ENCODE measurements at regions not wholly inside any gene's neighbourhood (a gene's known extent, or its start where the extent isn't known, plus 50 kb on each side); places are given as distances from the start of the nearest gene placed in this dataset.

- CTCF ChIA-PET, result no interaction called here
- H3K4me3 Mint-ChIP-seq, result no peak overlapping the region
- no peaks in the 10 kb centered on the region for H3K36me3 Mint-ChIP-seq
- no peak overlapping the region for H3K27ac Mint-ChIP-seq
- DNase-seq, result no peak
- H3K4me1 Mint-ChIP-seq, result no peaks in the 10 kb centered on the region
- POLR2A ChIA-PET, result no interaction called here
- H3K36me3 ChIP-seq (ENCODE audit: insufficient read depth, low read length), result no peaks in the 10 kb centered on the region
- no peaks in the 10 kb centered on the region for H3K27me3 ChIP-seq (ENCODE audit: insufficient read depth, low read length, poor library complexity, severe bottlenecking)
- H3K4me1 ChIP-seq (ENCODE audit: insufficient read depth, low read length), result no peaks in the 10 kb centered on the region
- H3K9me3 Mint-ChIP-seq, result peaks cover 2 to 8% (median 4%) of the 10 kb centered on the region in 5 donors
- no peak overlapping the region for H3K27ac ChIP-seq (ENCODE audit: low read depth, low read length)
- H3K4me3 ChIP-seq (ENCODE audit: low read length), result no peak overlapping the region
- H3K9me3 ChIP-seq (ENCODE audit: low read length), result no peaks in the 10 kb centered on the region
- peaks cover 0 to 2% of the 10 kb centered on the region in 2 donors for H3K27me3 Mint-ChIP-seq
Measured at GRCh38 chr17:12341328-12341727, 320.7 kb downstream of the MAP2K4 start.

- Mint-ChIP-seq H3K27ac (no peak overlapping the region), H3K36me3 (no peaks in the 10 kb centered on the region), H3K4me3 (no peak overlapping the region), H3K27me3 (peaks cover 0 to 2% of the 10 kb centered on the region in 2 donors), H3K9me3 (peaks cover 0 to 8% (median 4%) of the 10 kb centered on the region in 5 donors), H3K4me1 (no peaks in the 10 kb centered on the region)
- Histone ChIP-seq H3K4me3 (ENCODE audit: low read length) (no peak overlapping the region), H3K27me3 (ENCODE audit: insufficient read depth, low read length, poor library complexity, severe bottlenecking) (no peaks in the 10 kb centered on the region), H3K36me3 (ENCODE audit: insufficient read depth, low read length) (no peaks in the 10 kb centered on the region), H3K27ac (ENCODE audit: low read depth, low read length) (no peak overlapping the region), H3K4me1 (ENCODE audit: insufficient read depth, low read length) (no peaks in the 10 kb centered on the region), H3K9me3 (ENCODE audit: low read length) (no peaks in the 10 kb centered on the region)
- DNase-seq, result no peak
- ChIA-PET CTCF (no interaction called here), POLR2A (no interaction called here)
Measured at GRCh38 chr17:12342161-12342560, 321.5 kb downstream of the MAP2K4 start.

DNA sequence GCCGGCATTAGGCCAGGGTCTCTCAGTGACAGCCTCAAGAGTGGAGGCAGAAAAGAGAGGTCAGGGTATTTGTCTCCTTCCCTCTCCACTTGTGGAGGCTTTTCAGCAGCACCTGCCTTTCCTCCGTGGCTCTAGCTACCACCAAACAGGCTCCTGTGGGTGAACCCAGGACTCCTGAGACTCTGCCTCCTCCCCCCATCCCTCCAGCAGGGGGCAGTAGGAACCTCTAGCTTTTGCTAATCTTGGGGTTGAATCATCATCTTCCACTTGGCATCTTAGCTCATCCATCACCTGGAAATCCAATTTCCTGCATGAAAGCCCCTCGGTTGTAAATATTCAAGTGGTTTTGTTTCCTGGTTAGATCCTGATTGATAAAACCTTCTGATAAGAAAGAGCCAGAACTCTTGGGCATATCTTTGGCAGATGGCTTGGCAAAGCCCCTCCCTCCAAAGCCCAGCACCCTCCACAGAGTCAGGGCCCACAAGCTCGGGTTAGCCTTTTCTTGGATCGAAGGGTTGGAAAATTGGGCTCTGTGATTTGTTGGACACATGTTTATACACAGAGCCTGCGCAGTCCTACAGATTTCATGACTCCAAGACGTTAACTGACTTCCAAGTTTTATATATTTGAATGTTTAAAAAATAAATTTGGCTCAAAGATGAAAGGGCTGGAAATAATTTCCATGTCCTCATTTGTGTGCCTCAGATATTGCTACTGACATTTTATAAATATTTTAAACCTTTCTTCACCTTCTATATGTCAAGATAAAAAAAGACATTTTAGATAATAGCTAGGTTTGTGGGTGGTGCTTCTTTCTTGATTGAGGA, 322.1 kb downstream of the MAP2K4 start:
- H3K36me3 ChIP-seq (ENCODE audit: insufficient read depth, low read length), result no peaks in the 10 kb centered on the region
- no peak overlapping the region for H3K4me3 Mint-ChIP-seq
- H3K9me3 Mint-ChIP-seq, result peaks cover 0 to 8% (median 2%) of the 10 kb centered on the region in 5 donors
- no peak overlapping the region for H3K27ac Mint-ChIP-seq
- H3K27me3 Mint-ChIP-seq, result peaks cover 0 to 2% of the 10 kb centered on the region in 2 donors
- H3K4me1 ChIP-seq (ENCODE audit: insufficient read depth, low read length), result no peaks in the 10 kb centered on the region
- POLR2A ChIA-PET, result no interaction called here
- no peaks in the 10 kb centered on the region for H3K27me3 ChIP-seq (ENCODE audit: insufficient read depth, low read length, poor library complexity, severe bottlenecking)
- H3K9me3 ChIP-seq (ENCODE audit: low read length), result no peaks in the 10 kb centered on the region
- CTCF ChIA-PET, result no interaction called here
- H3K27ac ChIP-seq (ENCODE audit: low read depth, low read length), result no peak overlapping the region
- H3K4me1 Mint-ChIP-seq, result no peaks in the 10 kb centered on the region
- DNase-seq, result no peak
- H3K4me3 ChIP-seq (ENCODE audit: low read length), result no peak overlapping the region
- H3K36me3 Mint-ChIP-seq, result no peaks in the 10 kb centered on the region

DNA sequence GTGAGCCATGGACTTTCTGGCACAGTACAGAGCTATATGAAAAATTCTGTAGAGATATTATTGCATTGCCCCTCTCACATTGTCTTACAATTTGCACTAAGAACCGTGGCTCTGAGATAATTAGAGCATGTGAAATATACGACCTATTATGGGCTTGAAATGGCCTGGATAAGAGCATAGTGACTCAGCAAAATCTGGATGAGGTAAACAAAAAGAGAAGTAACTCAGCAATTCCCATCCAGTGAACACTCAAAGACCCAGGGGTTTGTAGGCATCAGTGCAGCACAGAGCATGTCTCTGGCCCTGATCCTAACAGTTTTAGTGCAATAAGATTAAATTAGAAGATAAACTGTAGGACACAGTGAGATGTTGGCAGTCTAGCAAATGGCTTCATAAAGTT, 317.2 kb upstream of the MYOCD start:
- no peaks in the 10 kb centered on the region for H3K36me3 ChIP-seq (ENCODE audit: insufficient read depth, low read length)
- Mint-ChIP-seq H3K36me3 (no peaks in the 10 kb centered on the region), H3K4me1 (no peaks in the 10 kb centered on the region), H3K27me3 (peaks cover 0 to 5% of the 10 kb centered on the region in 2 donors), H3K27ac (no peak overlapping the region), H3K4me3 (no peak overlapping the region), H3K9me3 (peaks cover 0 to 8% (median 3%) of the 10 kb centered on the region in 5 donors)
- ChIA-PET POLR2A (no interaction called here), CTCF (no interaction called here)
- no peak overlapping the region for H3K4me3 ChIP-seq (ENCODE audit: low read length)
- DNase-seq, result no peak
- H3K4me1 ChIP-seq (ENCODE audit: insufficient read depth, low read length), result no peaks in the 10 kb centered on the region
- no peak overlapping the region for H3K27ac ChIP-seq (ENCODE audit: low read depth, low read length)
- H3K27me3 ChIP-seq (ENCODE audit: insufficient read depth, low read length, poor library complexity, severe bottlenecking), result no peaks in the 10 kb centered on the region
- H3K9me3 ChIP-seq (ENCODE audit: low read length), result no peaks in the 10 kb centered on the region

- Histone ChIP-seq H3K4me3 (ENCODE audit: low read length) (no peak overlapping the region), H3K27ac (ENCODE audit: low read depth, low read length) (no peak overlapping the region), H3K4me1 (ENCODE audit: insufficient read depth, low read length) (no peaks in the 10 kb centered on the region), H3K36me3 (ENCODE audit: insufficient read depth, low read length) (no peaks in the 10 kb centered on the region), H3K27me3 (ENCODE audit: insufficient read depth, low read length, poor library complexity, severe bottlenecking) (no peaks in the 10 kb centered on the region), H3K9me3 (ENCODE audit: low read length) (no peaks in the 10 kb centered on the region)
- Mint-ChIP-seq H3K4me1 (no peaks in the 10 kb centered on the region), H3K27me3 (peaks cover 0 to 5% of the 10 kb centered on the region in 2 donors), H3K27ac (no peak overlapping the region), H3K9me3 (peaks cover 0 to 8% (median 2%) of the 10 kb centered on the region in 5 donors), H3K4me3 (no peak overlapping the region), H3K36me3 (no peaks in the 10 kb centered on the region)
- DNase-seq, result no peak
- CTCF ChIA-PET, result no interaction called here
- POLR2A ChIA-PET, result no interaction called here
Measured at GRCh38 chr17:12349297-12349696, 316.4 kb upstream of the MYOCD start.

DNA sequence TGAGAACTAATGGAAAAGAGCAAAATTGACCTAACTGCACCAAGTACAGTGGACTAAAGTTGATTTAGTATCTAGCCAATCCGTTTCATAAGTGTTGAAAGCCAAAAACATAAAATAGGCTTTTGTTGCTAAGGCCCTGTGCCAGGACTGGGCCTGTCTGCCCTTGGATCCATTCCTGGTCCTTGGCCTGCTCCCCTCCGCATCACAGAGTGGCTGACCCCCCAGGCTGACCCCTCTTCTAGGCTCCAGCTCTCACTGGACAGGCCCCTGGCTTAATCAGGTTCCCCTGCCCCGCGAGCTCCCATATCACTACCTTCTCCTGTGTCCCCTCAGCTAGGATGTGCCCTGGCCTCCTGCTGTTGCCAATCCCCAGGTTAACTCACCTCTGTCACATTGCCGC, 313.6 kb upstream of the MYOCD start:
- H3K36me3 ChIP-seq (ENCODE audit: insufficient read depth, low read length), result no peaks in the 10 kb centered on the region

DNA sequence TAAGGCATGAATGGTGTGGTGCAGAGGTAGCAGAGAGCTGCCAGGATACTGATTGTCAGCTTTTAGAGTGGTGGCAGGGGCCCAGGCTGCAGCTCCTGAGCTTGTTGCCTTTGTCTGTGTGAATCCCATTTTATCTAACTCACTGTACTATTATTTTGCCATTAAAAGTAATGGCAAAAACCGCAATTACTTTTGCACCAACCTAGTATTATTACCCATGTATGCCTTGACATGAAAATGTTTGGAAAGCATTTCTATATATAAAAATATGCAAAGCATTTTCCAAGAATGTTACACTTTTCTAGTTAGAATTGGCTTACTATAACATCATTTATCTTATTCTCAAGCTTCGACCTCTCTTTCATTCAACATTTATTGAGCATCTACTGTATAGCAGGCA, 308.1 kb upstream of the MYOCD start:
- ChIA-PET CTCF (no interaction called here), POLR2A (no interaction called here)
- H3K36me3 Mint-ChIP-seq, result no peaks in the 10 kb centered on the region
- DNase-seq, result no peak
- no peaks in the 10 kb centered on the region for H3K27me3 Mint-ChIP-seq
- H3K36me3 ChIP-seq (ENCODE audit: insufficient read depth, low read length), result no peaks in the 10 kb centered on the region
- no peak overlapping the region for H3K27ac Mint-ChIP-seq
- no peaks in the 10 kb centered on the region for H3K4me1 Mint-ChIP-seq
- H3K27me3 ChIP-seq (ENCODE audit: insufficient read depth, low read length, poor library complexity, severe bottlenecking), result no peaks in the 10 kb centered on the region
- no peaks in the 10 kb centered on the region for H3K4me1 ChIP-seq (ENCODE audit: insufficient read depth, low read length)
- H3K4me3 Mint-ChIP-seq, result no peak overlapping the region
- H3K4me3 ChIP-seq (ENCODE audit: low read length), result no peak overlapping the region
- H3K9me3 ChIP-seq (ENCODE audit: low read length), result no peaks in the 10 kb centered on the region
- H3K27ac ChIP-seq (ENCODE audit: low read depth, low read length), result no peak overlapping the region
- H3K9me3 Mint-ChIP-seq, result peaks cover 0 to 7% (median 0%) of the 10 kb centered on the region in 5 donors

More for the DNA sequence above, 313.6 kb upstream of the MYOCD start:
- Mint-ChIP-seq H3K4me1 (no peaks in the 10 kb centered on the region), H3K9me3 (peaks cover 0 to 12% (median 3%) of the 10 kb centered on the region in 5 donors), H3K36me3 (no peaks in the 10 kb centered on the region), H3K27ac (no peak overlapping the region), H3K4me3 (no peak overlapping the region), H3K27me3 (peaks cover 0 to 4% of the 10 kb centered on the region in 2 donors)
- Histone ChIP-seq H3K4me3 (ENCODE audit: low read length) (no peak overlapping the region), H3K4me1 (ENCODE audit: insufficient read depth, low read length) (no peaks in the 10 kb centered on the region), H3K27me3 (ENCODE audit: insufficient read depth, low read length, poor library complexity, severe bottlenecking) (no peaks in the 10 kb centered on the region), H3K27ac (ENCODE audit: low read depth, low read length) (no peak overlapping the region), H3K9me3 (ENCODE audit: low read length) (no peaks in the 10 kb centered on the region)
- no peak for DNase-seq
- ChIA-PET CTCF (no interaction called here), POLR2A (no interaction called here)

- no peaks in the 10 kb centered on the region for H3K36me3 ChIP-seq (ENCODE audit: insufficient read depth, low read length)
- H3K4me3 ChIP-seq (ENCODE audit: low read length), result no peak overlapping the region
- H3K27ac Mint-ChIP-seq, result no peak overlapping the region
- DNase-seq, result no peak
- H3K9me3 Mint-ChIP-seq, result peaks cover 0 to 7% (median 3%) of the 10 kb centered on the region in 5 donors
- POLR2A ChIA-PET, result no interaction called here
- H3K9me3 ChIP-seq (ENCODE audit: low read length), result no peaks in the 10 kb centered on the region
- H3K4me1 ChIP-seq (ENCODE audit: insufficient read depth, low read length), result no peaks in the 10 kb centered on the region
- CTCF ChIA-PET, result no interaction called here
- no peak overlapping the region for H3K27ac ChIP-seq (ENCODE audit: low read depth, low read length)
- peaks cover 0 to 2% (median 0%) of the 10 kb centered on the region in 3 donors for H3K36me3 Mint-ChIP-seq
- no peaks in the 10 kb centered on the region for H3K27me3 Mint-ChIP-seq
- H3K4me3 Mint-ChIP-seq, result no peak overlapping the region
- H3K27me3 ChIP-seq (ENCODE audit: insufficient read depth, low read length, poor library complexity, severe bottlenecking), result no peaks in the 10 kb centered on the region
- no peaks in the 10 kb centered on the region for H3K4me1 Mint-ChIP-seq
Measured at GRCh38 chr17:12358477-12358876, 307.2 kb upstream of the MYOCD start.
